ENCODE measurements at regions not wholly inside any gene's neighbourhood (a gene's known extent, or its start where the extent isn't known, plus 50 kb on each side); places are given as distances from the start of the nearest gene placed in this dataset.

DNA sequence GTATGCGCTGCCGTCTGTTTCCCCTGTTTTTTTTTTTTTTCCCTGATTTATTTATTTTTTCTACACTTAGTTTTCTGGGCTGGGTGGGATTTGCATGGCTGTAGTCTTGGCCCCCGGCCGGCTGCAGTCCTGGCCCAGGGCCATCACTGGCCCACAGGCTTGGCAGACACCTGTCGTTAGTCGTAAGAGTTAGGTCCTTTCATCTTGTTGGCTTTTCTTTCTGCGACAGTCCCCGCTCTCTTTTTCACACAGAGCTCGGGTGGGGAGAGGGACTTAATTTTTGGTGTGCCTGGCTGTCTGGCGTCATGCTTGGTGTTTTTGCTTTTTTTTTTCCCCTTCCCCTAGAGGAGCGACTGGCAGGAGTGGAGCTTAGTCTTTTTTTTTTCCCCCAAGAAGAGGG is 183.4 kb downstream of the KLF13 start:
- TF ChIP-seq POLR2AphosphoS5 (IDR thresholded peaks at IDR 0.05; ENCODE audit: insufficient read depth, low read depth, low read length), result no peak
- TF ChIP-seq, protein P1, sequence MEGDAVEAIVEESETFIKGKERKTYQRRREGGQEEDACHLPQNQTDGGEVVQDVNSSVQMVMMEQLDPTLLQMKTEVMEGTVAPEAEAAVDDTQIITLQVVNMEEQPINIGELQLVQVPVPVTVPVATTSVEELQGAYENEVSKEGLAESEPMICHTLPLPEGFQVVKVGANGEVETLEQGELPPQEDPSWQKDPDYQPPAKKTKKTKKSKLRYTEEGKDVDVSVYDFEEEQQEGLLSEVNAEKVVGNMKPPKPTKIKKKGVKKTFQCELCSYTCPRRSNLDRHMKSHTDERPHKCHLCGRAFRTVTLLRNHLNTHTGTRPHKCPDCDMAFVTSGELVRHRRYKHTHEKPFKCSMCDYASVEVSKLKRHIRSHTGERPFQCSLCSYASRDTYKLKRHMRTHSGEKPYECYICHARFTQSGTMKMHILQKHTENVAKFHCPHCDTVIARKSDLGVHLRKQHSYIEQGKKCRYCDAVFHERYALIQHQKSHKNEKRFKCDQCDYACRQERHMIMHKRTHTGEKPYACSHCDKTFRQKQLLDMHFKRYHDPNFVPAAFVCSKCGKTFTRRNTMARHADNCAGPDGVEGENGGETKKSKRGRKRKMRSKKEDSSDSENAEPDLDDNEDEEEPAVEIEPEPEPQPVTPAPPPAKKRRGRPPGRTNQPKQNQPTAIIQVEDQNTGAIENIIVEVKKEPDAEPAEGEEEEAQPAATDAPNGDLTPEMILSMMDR (IDR thresholded peaks at IDR 0.05; ENCODE audit: extremely low read depth in 1 of 2, insufficient read depth in 1 of 2, low read depth in 1 of 2, low read length in 2 of 2), result no peak
- no peak for TF ChIP-seq POLR2A (IDR thresholded peaks at IDR 0.05; ENCODE audit: low read depth, low read length)
- TF ChIP-seq FOS (IDR thresholded peaks at IDR 0.05; ENCODE audit: borderline replicate concordance, insufficient read depth, low read length), result no peak

All from endothelial cell of umbilical vein (primary cell).